GM18511 (cell line): ENCODE measurements at regions not wholly inside any gene's neighbourhood (a gene's known extent, or its start where the extent isn't known, plus 50 kb on each side); places are given as distances from the start of the nearest gene placed in this dataset.

ENCODE experiments used
- ATAC-seq: cut with Tn5 transposase; IDR thresholded peaks from one replicate; pipeline ENCODE4 v1.9.1; 2021; ENCODE audit warnings: mild to moderate bottlenecking, moderate library complexity; ENCODE audit not compliant: unreplicated experiment

DNA sequence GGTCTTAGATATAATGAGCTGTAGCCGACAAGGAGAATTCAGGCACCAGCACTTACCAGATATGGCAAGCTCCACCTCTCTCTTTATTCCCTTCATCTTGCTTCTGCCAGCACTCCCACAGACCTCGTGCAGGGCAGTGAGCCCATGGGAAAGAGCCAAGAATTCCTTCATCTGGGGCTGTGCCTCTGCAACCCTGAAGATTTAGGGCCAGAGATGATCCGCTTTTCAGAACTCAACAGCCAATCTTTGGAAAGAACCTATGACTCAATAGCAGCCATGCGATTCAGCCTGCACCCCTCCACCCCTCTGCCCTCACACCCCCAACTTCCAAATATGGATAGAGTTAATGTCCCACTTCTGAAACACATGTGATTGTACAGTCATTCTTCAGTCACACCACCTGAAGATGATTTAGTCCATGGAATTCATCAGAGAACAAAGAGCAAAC, 533.7 kb upstream of the TNP1 start:
- ATAC-seq, result no peak

DNA sequence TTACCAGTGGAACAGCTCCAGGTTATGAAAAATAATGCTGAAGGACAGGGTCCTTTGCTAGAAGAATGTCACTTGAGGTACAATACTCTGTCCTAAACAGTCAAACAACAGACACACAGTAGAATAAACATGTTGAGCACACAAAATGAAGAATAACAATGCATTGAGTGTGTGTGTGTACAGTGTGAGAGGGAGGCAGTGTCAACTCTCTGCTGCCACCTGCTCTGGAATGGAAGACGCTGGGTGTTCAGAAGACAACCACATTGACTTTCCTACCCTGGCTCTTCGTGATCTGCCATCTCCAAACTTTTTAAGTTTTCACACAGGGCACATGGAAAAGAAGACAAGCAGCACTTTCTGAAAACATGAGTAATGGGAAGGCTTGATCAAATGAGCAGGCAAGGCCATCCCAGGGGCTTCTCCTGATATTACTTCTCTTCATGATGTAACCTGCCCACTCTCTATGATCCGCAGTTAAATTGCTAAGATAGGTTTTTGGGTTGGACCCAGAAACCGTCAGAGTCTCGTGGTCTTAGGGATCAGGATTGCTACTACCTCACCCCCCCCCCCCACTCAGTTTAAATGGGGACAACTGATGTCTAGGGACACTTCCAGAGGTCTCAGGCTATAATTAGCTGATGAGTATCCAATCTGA, 533.2 kb upstream of the TNP1 start:
- no peak for ATAC-seq

DNA sequence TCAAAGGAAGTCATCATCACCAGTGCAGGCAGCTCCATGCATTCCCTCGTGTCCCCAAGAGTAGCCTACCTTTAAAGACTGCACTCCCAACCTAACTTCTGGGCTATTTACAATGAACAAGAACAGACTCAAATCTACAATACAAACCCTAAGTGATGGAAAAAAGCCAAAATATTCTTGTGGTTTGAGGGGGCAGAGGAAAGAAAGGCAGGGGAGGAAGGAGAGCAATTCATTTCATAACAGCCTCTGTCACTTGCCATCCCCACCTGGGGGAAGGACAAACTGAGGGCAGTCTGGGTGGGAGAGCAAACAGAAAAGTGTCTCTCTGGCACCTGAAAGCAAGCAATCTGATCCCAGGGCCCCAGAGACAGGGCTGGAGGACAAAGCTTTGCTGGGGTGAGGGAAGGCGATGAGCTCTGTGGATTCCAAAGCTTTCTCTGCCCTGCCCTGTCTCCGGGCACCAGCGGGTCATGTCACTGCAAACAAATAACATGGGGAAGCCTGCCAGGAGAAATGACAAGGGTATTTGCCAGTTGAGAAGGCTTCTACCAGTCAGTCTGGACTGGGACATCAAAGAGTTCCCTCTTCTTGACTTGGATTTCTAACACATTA, 528.0 kb upstream of the TNP1 start:
- ATAC-seq, result no peak

DNA sequence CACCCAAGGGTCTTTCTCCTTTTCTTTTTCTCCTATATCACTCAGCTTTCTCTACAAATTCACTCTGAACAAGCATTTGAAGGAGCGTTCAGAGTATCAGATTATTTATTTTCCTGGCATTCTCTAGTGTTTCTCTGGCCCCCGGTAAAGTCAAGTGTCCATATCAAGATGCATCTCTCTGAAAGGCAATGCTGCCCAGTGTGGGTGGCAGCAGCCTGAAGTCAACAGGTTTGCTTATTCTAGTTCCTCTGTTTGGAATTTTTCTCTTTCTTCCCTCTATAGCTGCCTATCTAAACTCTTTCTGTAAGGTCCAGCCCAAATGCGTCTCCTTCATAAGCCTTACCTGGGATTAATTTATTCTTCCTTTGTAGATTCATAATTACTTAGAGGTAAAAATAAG, 526.2 kb upstream of the TNP1 start:
- no peak for ATAC-seq

DNA sequence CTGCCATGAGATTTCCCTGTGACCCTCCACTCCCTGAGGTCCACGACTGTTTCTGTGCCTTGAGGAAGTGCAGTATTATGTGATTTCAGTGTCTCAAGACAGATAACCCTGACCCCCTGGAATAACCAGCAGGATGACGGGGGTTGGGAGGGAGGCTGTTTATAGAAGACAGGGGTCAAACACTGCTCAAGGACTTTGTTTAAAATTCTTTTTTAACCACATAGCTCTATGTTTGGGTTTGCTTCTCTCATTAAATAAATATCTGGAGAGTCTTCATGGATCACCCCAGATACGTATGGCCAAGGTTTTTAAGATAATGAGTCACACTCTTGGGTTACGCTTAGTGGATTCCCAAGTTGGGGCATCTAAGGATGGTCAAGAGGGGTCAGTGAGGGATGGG, 523.8 kb upstream of the TNP1 start:
- no peak for ATAC-seq

DNA sequence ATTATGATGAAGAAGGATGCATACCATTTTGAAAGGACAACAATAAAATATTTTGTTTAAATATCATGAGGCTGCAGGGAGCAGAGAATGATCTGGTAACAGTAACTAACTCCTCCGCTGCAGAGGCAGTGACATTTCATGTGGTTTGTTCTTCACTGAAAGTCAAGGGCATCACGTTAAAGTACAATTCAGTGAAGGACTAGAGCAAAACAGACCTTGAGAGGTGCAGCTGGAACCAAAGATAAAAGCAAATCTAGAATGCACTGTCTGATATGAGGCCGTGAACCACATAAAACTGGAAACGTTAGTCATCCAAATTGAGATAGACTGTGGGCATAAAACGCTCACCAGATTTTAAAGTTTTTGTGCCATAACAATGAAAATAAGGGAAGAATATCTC, 522.9 kb upstream of the TNP1 start:
- no peak for ATAC-seq

DNA sequence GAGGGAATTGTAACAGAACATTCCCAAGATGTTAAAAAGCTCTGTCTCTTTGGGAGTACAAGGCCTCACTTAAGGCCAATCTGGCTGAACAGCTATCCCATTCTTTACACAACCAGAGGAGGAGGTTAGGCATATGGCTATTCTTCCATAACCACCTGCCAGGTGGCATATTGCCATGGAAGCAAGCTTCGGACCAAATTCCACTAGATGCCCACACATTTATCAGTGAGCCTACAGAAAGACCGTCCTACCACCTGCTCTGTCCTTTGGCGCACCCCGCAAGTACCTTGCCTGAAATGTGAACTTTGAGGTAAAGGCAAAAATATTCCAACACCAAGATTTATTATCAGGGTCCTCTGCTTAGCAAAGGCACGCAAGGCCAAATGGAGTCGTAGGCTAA, 519.9 kb upstream of the TNP1 start:
- ATAC-seq, result no peak

DNA sequence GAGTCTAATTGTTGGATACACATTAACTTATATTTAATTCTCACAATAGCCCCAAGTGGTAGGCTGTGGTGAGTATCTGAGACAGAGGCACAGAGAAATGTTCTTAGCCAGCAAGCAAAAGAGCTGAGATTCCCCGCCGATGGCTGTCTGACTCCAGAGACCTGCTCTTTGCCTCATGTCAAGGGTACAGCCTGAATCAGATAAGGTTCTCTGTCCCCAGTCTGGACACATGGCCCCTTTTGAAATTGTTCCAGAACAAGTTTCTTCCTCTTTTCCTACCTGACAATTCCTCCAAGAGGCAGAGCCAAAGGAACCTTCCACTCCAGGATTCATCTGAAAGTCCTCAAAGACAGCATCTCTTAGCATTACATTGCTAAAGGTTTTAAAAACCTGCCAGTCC, 512.9 kb upstream of the TNP1 start:
- ATAC-seq, result no peak

DNA sequence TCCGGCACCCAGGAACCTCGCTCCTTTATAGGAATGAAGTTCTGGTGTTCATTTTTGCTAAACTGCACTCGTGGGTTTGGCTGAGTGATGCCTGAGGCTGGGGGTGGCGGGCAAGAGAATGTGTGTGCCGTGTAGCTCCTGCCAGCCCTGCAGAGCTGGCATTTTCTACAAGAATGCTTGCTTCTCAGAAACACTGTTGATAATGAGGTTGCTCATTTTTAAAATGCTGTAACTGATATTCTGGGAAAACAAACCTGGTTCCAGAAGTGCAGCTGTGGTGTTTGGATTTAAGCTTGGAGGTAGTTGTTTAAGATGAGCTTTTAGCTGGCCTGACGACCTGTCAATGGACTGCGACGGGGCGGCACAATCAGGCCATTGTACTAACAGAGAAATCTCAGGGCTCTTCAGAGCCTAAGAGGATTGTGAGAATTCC, 511.9 kb upstream of the TNP1 start:
- ATAC-seq, result no peak

DNA sequence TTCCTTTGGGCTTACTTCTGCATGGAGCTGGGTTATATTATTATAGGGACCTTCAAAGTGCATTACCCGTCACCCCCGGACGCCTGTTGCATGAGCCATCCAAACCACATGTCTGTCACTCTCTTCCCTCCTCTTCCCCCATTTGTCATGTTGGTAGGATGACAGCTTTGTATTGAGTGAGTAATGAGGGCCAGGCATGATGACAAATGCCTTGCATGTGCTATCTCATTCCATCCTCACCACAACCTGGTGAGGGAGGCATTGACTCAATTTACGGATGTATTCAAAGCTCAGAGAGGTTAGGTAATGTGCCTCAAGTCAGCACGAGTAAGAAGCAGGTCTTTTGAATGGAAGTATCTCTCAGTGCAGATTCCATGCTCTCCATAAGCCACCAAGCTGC, 510.5 kb upstream of the TNP1 start:
- ATAC-seq, result no peak

DNA sequence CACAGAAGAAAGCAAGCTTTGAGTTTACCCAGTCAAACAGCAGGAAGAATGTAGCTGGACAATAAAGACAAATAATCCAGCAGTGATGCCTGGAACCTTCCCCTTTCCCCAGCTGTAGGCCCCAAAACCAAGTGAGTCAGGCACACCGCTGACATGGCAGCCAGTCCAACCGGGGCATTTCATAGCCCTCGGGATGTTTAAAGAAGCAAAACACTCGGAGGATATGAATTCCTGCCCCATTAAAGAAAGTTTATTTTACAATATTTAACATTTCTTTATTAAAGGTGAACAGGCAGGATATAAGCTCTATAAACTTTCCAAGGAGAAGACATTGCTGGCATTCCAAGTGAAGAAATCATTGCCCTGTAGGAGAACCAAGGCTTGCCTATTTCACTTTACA, 507.6 kb upstream of the TNP1 start:
- ATAC-seq, result no peak

DNA sequence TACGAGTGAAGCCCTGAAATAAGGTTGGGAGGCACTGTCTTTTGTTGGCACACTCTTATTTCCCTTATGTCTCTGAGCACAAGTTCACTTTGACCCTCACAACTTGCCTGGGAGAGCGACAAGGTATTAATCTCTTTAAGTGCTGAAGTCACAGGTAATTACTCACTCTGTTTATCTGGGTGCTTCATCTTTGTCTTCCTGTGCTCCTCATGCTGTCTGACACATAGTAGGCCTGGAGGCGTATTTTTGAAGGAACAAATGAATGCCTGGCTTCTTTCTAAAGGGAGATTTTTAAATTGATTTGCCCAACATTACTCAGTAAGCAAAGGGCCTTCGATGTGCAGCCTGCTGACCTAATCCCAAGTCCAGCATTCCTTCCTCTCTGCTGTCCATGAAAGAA, 507.1 kb upstream of the TNP1 start:
- ATAC-seq, result no peak

DNA sequence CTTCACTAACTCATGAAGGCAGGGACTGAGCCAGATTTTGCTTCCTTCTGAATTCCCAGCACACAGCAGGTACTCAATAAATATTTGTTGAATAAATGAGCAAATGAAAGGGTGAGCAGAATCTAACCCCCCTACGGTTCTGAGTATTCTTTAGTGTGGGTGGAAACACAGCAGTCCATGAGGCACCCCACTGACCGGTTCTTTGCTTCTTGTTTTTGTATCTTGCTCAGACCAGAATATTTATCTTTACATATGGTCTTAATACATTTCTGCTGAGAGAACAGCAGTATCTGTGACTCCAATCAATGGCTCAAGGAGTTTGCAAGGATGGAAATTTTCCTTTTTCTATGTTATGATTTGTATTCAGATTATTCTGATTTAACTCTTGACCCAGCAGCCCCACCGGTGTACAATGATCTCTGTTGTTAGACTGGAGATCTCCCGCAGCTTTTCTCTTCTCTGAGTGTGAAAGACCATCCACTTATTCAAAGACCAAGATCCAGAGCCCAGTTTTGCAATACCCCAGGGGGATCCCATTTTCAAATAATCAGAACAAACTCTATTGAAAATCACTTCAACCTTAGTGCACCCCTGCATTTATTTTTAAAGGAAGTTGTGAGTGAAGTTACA, 506.5 kb upstream of the TNP1 start:
- no peak for ATAC-seq

DNA sequence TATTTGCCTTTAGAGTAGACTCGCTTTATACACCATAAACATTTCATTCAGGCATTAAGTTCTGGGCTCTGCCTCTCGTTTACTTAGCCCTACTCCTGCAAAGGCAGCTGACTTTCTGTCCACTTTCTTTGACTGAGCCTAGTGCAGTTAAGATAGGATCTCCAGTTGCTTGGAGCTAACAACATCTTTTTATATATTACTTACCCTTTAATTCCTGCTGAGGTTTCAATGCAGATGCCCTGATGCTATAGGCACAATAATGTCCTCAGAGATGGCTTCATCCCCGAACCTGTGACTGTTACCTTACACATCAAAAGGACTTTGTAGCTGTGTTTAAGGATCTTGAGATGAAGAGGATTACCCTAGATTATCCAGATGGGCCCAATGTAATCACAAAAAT, 505.8 kb upstream of the TNP1 start:
- ATAC-seq, result no peak

DNA sequence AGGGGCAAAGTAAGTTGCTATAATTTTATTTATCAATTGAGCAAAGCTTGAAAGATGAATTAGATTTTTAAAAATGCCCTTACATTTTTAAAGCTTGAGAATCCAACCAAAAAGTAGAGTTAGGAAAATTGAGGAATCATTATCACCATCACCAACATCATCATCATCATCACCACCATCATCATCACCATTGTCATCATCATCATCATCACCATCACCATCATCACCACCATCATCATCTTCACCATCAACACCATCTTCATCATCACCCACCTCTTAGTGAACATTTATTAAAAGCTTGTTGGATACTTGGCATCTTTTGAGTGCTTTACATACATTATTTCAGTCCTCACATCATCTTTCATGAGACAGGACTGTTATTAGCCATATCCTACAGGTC, 504.4 kb upstream of the TNP1 start:
- ATAC-seq, result no peak

DNA sequence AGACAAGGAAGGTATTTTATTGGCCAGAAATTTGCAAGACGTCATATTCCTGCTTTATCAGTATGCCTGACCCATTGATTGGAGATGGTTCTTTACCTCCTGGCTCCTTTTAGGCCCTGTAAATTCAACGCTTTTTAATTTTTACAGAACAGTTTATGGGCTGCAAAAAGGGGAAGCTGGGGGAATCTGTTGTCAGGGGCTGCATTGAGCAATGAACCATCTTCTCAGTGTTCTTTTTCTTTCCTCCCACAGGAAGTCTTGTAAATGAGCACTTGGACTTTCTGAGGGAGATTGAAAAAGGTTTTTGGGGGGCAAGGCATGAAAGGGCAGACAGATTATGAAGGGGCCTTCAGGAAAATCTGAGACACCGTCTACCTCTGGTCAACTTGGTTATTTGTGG, 503.6 kb upstream of the TNP1 start:
- no peak for ATAC-seq

DNA sequence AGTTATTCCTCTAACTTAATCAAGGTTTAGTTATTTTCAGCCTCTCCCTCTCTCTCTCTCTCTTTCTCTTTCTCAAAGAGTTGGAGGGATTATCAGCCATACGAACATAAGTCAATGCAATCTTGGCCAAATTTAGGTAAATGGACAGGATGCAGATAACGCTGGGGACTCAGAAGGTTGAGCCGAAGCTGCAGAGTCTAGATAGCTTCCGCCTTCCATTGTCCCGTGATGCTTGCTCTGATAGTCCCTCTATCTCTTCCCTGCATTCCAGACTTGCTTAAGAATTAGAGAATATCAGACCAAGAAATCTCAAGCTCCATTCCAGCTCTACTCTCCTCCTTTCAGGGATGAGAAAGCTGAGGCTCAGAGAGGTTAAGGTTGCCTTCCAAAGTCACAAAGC, 502.8 kb upstream of the TNP1 start:
- no peak for ATAC-seq

DNA sequence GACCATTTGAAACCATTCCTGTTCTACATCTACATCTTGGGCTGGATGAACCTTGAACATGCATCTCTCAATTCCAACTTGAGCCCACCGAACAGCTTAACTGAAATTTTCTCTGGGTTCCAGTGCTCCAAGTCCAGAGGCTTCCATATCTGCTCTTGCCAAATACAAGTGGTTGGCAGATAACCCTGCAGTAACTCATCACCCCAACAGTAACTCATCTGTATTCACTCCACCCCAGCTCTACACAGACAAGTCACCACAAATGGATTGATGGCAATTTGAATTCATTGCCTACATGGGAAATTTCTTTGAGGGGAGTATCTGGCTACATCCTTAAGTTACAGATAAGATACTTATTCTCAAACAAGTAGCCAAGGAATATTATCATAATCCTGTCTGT, 502.4 kb upstream of the TNP1 start:
- no peak for ATAC-seq

DNA sequence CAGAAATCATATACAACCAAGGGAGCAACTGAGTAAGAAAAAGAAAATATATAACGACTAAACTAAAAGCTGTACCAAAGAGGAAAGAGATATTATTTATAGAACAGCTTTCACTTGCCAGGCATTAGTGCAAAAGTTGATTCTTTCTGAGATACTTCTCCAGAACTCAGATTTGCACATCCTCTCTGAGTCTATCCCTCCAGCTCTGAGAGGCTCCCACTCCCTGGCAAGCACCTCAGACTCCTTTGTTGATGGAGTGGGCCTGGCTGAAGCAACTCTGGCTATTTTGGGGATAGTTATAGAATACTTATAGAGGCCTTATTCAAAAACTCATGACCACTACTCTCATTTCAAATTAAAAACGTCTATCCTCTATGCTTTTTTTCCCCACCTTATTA, 501.6 kb upstream of the TNP1 start:
- no peak for ATAC-seq

DNA sequence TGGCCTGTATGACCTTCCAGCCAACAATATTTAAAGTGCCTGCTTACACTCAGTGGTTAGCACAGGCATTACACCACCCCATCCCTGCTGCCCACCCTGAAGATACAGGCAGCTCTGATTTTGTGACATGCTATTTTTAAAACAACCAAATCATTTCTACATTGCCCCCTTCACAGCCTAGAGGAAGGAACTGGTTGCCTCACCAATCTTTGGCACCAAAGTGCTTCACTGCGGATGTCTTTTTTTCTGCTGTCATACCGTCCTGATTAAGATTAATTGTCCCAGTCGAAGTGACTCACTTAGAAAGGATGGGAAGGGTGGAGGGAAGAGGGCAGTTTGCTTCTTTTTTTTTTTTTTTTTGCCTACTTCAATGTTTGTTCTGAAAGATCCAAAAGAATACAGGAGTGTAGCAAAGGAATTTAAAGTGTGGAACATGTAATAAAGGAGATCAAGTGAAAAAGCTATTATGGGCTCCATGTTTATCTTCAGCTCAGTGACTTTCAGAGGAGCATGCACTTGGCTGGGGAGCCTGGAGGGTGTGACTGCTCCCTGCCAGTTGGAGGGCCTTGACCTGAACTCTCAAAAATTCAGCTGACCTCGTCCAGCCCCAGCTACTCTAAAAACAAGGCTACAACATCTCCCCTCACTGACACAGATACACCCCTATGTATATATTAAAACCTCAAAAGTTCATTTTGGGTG, 501.1 kb upstream of the TNP1 start:
- no peak for ATAC-seq

DNA sequence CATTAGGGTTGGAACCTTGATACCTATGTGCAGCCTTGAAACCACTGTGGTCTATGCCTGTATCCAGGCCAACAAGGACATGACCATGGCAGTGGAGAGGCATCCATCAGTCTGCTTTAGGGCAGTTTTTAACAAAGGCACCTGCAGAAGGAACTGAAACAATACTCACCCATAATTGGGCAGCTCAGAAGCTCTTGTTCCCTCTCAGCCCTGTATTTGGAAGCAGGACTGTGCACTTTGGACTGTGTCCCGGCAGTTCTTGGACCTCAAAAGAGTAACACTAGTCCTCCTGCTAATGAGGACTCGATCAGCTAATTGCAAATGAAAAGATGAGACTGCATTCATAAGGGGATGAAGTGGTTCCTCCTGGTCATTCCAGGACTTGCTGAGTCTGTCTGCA, 500.2 kb upstream of the TNP1 start:
- ATAC-seq, result no peak
